HepG2 (cell line): ENCODE measurements at regions not wholly inside any gene's neighbourhood (a gene's known extent, or its start where the extent isn't known, plus 50 kb on each side); places are given as distances from the start of the nearest gene placed in this dataset.

Source experiments
- ATAC-seq: fragments of 200-7000 bp; cut with Tn5 transposase; 3 replicates; pipeline ENCODE4 v1.9.1; 2020; ENCODE audit warnings: mild to moderate bottlenecking, moderate library complexity
- BruUV-seq: library from RNA; stranded (reverse); fragments of 400-500 nt; replicated peaks from 2 replicates; lab custom pipeline; 2021; lab: Mats Ljungman, UMichigan
- CTCF ChIA-PET: fragments of 300-600 bp; formaldehyde crosslinking; extraction: SDS; loops from one replicate; lab custom pipeline; 2021; ENCODE audit warnings: low total read pairs, inconsistent platforms, low intra/inter-chr PET ratio; lab: Yijun Ruan, JAX
- POLR2A ChIA-PET: fragments of 350-600 bp; sonication (Branson Sonifier 250); formaldehyde crosslinking; loops from one replicate; lab custom pipeline; 2020; ENCODE audit warnings: antibody characterized with exemption, inconsistent platforms; lab: Yijun Ruan, JAX
- DNase-seq: peaks from one replicate; pipeline ENCODE4 v3.0.0-alpha.2; 2015; ENCODE audit warnings: low spot score
- FAIRE-seq: peaks from 3 replicates; lab custom pipeline; 2011; peaks lifted over from hg19 to GRCh38; lab: Jason Lieb, UNC
- H2AFZ ChIP-seq: one replicate; pipeline ENCODE4 v1.6.1; 2011; ENCODE audit warnings: low read length, inconsistent platforms
- H3K27ac ChIP-seq: fragments of 300-600 bp; 3 replicates; pipeline ENCODE4 v1.8.0; 2011; ENCODE audit warnings: mixed run types, mild to moderate bottlenecking, mixed read lengths, low read length, inconsistent platforms; ENCODE audit not compliant: insufficient read depth; ENCODE audit errors: extremely low read length
- H3K27me3 ChIP-seq, 2 experiments: fragments of 200-600 bp in 1 of 2; 2 replicates in 1 of 2; 3 replicates in 1 of 2; pipeline versions ENCODE4 v1.6.0 to v1.8.0; 2011; ENCODE audit warnings: low read length in 2 of 2, mild to moderate bottlenecking in 2 of 2, moderate library complexity in 2 of 2, inconsistent platforms in 1 of 2; ENCODE audit not compliant: insufficient read depth in 2 of 2, control insufficient read depth in 1 of 2
- H3K36me3 ChIP-seq, 2 experiments: fragments of 200-600 bp in 1 of 2; replicated peaks in 1 of 2; 2 replicates in 1 of 2; 3 replicates in 1 of 2; pipeline versions ENCODE4 v1.5.1 to v1.8.0; 2011; ENCODE audit warnings: low read length in 2 of 2, inconsistent platforms in 1 of 2; ENCODE audit not compliant: insufficient read depth in 2 of 2, control insufficient read depth in 1 of 2
- H3K4me1 ChIP-seq: 2 replicates; pipeline ENCODE4 v1.5.1; 2012; ENCODE audit warnings: low read length, inconsistent platforms; ENCODE audit not compliant: insufficient read depth
- H3K4me2 ChIP-seq: 2 replicates; pipeline ENCODE4 v1.6.0; 2011; ENCODE audit warnings: low read depth, low read length, inconsistent platforms
- H3K4me3 ChIP-seq, 3 experiments: fragments of 200-600 bp in 1 of 3; sonication (generic), shearing (Covaris generic) in 1 of 3; replicated peaks in 1 of 3; 2 replicates each; pipeline ENCODE4 v1.5.1; 2011 to 2016; ENCODE audit warnings: low read length in 3 of 3, inconsistent platforms in 2 of 3, low read depth in 2 of 3, mild to moderate bottlenecking in 2 of 3, control low read depth in 1 of 3, mixed read lengths in 1 of 3; ENCODE audit not compliant: insufficient read depth in 1 of 3
- H3K79me2 ChIP-seq: one replicate; pipeline ENCODE4 v1.6.1; 2011; ENCODE audit warnings: low read length, inconsistent platforms; ENCODE audit not compliant: insufficient read depth
- H3K9ac ChIP-seq: 2 replicates; pipeline ENCODE4 v1.6.0; 2011; ENCODE audit warnings: mild to moderate bottlenecking, low read depth, low read length, inconsistent platforms; ENCODE audit not compliant: insufficient read depth
- H3K9me3 ChIP-seq: 2 replicates; pipeline ENCODE4 v1.5.1; 2012; ENCODE audit warnings: mild to moderate bottlenecking, low read length
- H4K20me1 ChIP-seq: 2 replicates; pipeline ENCODE4 v1.6.0; 2011; ENCODE audit warnings: inconsistent platforms, mild to moderate bottlenecking, low read length, moderate library complexity; ENCODE audit not compliant: insufficient read depth
- AHR ChIP-seq: IDR thresholded peaks from 2 replicates; pipeline ENCODE4 v1.6.1; 2018; ENCODE audit warnings: missing genetic modification reagents, missing compliant biosample characterization
- ASH2L ChIP-seq: fragments of 300-600, 200-600 bp; sonication (generic); IDR thresholded peaks from 2 replicates; pipeline ENCODE4 v1.7.0; 2017; ENCODE audit warnings: low read depth, mild to moderate bottlenecking, moderate library complexity, mixed read lengths, low read length; ENCODE audit not compliant: insufficient read length
- DBP ChIP-seq: sonication (generic); formaldehyde crosslinking; IDR thresholded peaks from 2 replicates; pipeline ENCODE4 v1.4.0; 2020; ENCODE audit warnings: missing genetic modification reagents; ENCODE audit errors: not compliant biosample characterization
- FOXJ3 ChIP-seq: sonication (generic); formaldehyde crosslinking; IDR thresholded peaks from 2 replicates; pipeline ENCODE4 v1.4.0; 2020; ENCODE audit warnings: missing genetic modification reagents, mild to moderate bottlenecking, borderline replicate concordance
- HBP1 ChIP-seq: IDR thresholded peaks from 2 replicates; pipeline ENCODE4 v1.6.1; 2016; ENCODE audit warnings: low read depth, control low read depth
- KDM6A ChIP-seq: IDR thresholded peaks from 2 replicates; pipeline ENCODE4 v1.6.1; 2016; ENCODE audit warnings: low read depth
- NFE2L2 ChIP-seq: fragments of 150-350 bp; IDR thresholded peaks from 2 replicates; pipeline ENCODE4 v1.6.1; 2014; ENCODE audit warnings: low read length
- PAX8 ChIP-seq: sonication (generic); formaldehyde crosslinking; IDR thresholded peaks from 2 replicates; pipeline ENCODE4 v1.8.0; 2022; ENCODE audit warnings: mild to moderate bottlenecking, missing genetic modification reagents, borderline replicate concordance
- SETDB1 ChIP-seq: sonication (generic); formaldehyde crosslinking; IDR thresholded peaks from 2 replicates; pipeline ENCODE4 v1.5.1; 2020; ENCODE audit warnings: missing genetic modification reagents, mild to moderate bottlenecking, borderline replicate concordance
- STAG1 ChIP-seq: sonication (generic); formaldehyde crosslinking; IDR thresholded peaks from 2 replicates; pipeline ENCODE4 v1.4.0; 2020; ENCODE audit warnings: missing genetic modification reagents
- TMF1 ChIP-seq: sonication (generic); formaldehyde crosslinking; IDR thresholded peaks from 2 replicates; pipeline ENCODE4 v1.8.1; 2022; ENCODE audit warnings: low read depth, missing genetic modification reagents
- ZFP1 ChIP-seq: IDR thresholded peaks from 2 replicates; pipeline ENCODE4 v1.6.1; 2016
- ZNF256 ChIP-seq: sonication (generic); formaldehyde crosslinking; conservative IDR thresholded peaks from 2 replicates; pipeline ENCODE4 v1.4.0; 2020; ENCODE audit warnings: missing genetic modification reagents
- ZNF292 ChIP-seq: sonication (generic); formaldehyde crosslinking; IDR thresholded peaks from 2 replicates; pipeline ENCODE4 v1.8.1; 2022; ENCODE audit warnings: mild to moderate bottlenecking, low read depth, missing genetic modification reagents, borderline replicate concordance
- ZNF317 ChIP-seq: sonication (generic); formaldehyde crosslinking; IDR thresholded peaks from 2 replicates; pipeline ENCODE4 v1.5.0; 2020; ENCODE audit warnings: mild to moderate bottlenecking, missing genetic modification reagents
- ZNF383 ChIP-seq: sonication (generic); formaldehyde crosslinking; IDR thresholded peaks from 2 replicates; pipeline ENCODE4 v1.4.0; 2020; ENCODE audit warnings: missing genetic modification reagents, mild to moderate bottlenecking, borderline replicate concordance
- ZNF629 ChIP-seq: sonication (generic); formaldehyde crosslinking; conservative IDR thresholded peaks from 2 replicates; pipeline ENCODE4 v1.5.0; 2020; ENCODE audit warnings: missing genetic modification reagents
- WGBS: methylation state at CpG from one replicate; pipeline ENCODE4 v1.1.6; 2017; ENCODE audit warnings: low lambda C conversion rate; 5-methylcytosine and 5-hydroxymethylcytosine counted together
- in situ Hi-C: cut with HindIII; loops from 2 replicates; pipeline ENCODE4 v1.10.0; 2017; ENCODE audit warnings: low pct_unique_long_range_greater_than_20kb; ENCODE audit not compliant: extremely low pct_ligation_motif_present
- intact Hi-C: fragments of 100-400 bp; cut with micrococcal nuclease; formaldehyde crosslinking; loops from one replicate; pipeline ENCODE4 v1.10.0; 2022; ENCODE audit not compliant: unreplicated experiment

- Histone ChIP-seq H3K36me3 (no peaks in the 10 kb centered on the region), H3K9ac (no peak overlapping the region), H3K4me3 (no peak overlapping the region), H3K27me3 (peaks cover 1 to 44% of the 10 kb centered on the region in 2 experiments; a peak in 3 of 5 replicates), H3K4me1 (peaks cover 7% of the 10 kb centered on the region; the same call in 1 of the 2 replicates), H3K9me3 (no peaks in the 10 kb centered on the region), H3K4me2 (no peak overlapping the region), H2AFZ (no peak overlapping the region), H3K27ac (no peak overlapping the region), H3K79me2 (no peaks in the 10 kb centered on the region), H4K20me1 (no peaks in the 10 kb centered on the region)
- in situ Hi-C loops = no loop called here
- no peak for ATAC-seq
- CTCF ChIA-PET = no interaction called here
- FAIRE-seq = no peak
- no TSS peak for BruUV-seq
- POLR2A ChIA-PET = no interaction called here
- peak; percentile 64 for TF ChIP-seq ZNF629 (CRISPR knock-in tag)
- no peak for TF ChIP-seq NFE2L2
- no peak for TF ChIP-seq TMF1 (CRISPR knock-in tag)
- TF ChIP-seq PAX8 (CRISPR knock-in tag) = no peak
- intact Hi-C loops = no loop called here
- no peak for DNase-seq
- WGBS = 0% methylated on average over 1 of the region's 4 CpGs
Measured at GRCh38 chr1:11426617-11427016, 52.3 kb upstream of the DISP3 start.

- CTCF ChIA-PET = no interaction called here
- POLR2A ChIA-PET = no interaction called here
- intact Hi-C loops = no loop called here
Measured at GRCh38 chr1:11428789-11429188, 50.2 kb upstream of the DISP3 start.

More at GRCh38 chr1:11428789-11429188, 50.2 kb upstream of the DISP3 start:
- H3K4me2 ChIP-seq = no peak overlapping the region
- no peaks in the 10 kb centered on the region for H3K36me3 ChIP-seq
- H3K4me3 ChIP-seq = no peak overlapping the region
- in situ Hi-C loops = no loop called here
- 28% methylated on average over 13 of the region's 13 CpGs for WGBS
- no peak for TF ChIP-seq AHR
- no peak for TF ChIP-seq HBP1 (CRISPR knock-in tag)
- no peak for TF ChIP-seq ZNF292 (CRISPR knock-in tag)
- no peak for TF ChIP-seq ZFP1
- no peak for TF ChIP-seq STAG1 (CRISPR knock-in tag)
- no peak for TF ChIP-seq SETDB1 (CRISPR knock-in tag)
- no peak for TF ChIP-seq ZNF256
- no peak for TF ChIP-seq FOXJ3 (CRISPR knock-in tag)
- TF ChIP-seq ZNF383 (CRISPR knock-in tag) = no peak
- no peak for TF ChIP-seq DBP
- no peak for TF ChIP-seq KDM6A (CRISPR knock-in tag)
- TF ChIP-seq ASH2L = no peak
- no peak for TF ChIP-seq ZNF317 (CRISPR knock-in tag)
- TF ChIP-seq, all 625 proteins: peak for 0
- no peak for DNase-seq
- no peak overlapping the region for H3K27ac ChIP-seq
- no peak overlapping the region for H2AFZ ChIP-seq
- BruUV-seq = no TSS peak
- H3K4me1 ChIP-seq = no peaks in the 10 kb centered on the region
- no peaks in the 10 kb centered on the region for H4K20me1 ChIP-seq
- no peak overlapping the region for H3K9ac ChIP-seq
- no peak for FAIRE-seq
- H3K9me3 ChIP-seq = no peaks in the 10 kb centered on the region
- peaks cover 3 to 40% of the 10 kb centered on the region in 2 experiments; a peak in 3 of 5 replicates for H3K27me3 ChIP-seq
- no peaks in the 10 kb centered on the region for H3K79me2 ChIP-seq
- ATAC-seq = no peak
